ENCODE measurements at regions not wholly inside any gene's neighbourhood (a gene's known extent, or its start where the extent isn't known, plus 50 kb on each side); places are given as distances from the start of the nearest gene placed in this dataset.

DNA sequence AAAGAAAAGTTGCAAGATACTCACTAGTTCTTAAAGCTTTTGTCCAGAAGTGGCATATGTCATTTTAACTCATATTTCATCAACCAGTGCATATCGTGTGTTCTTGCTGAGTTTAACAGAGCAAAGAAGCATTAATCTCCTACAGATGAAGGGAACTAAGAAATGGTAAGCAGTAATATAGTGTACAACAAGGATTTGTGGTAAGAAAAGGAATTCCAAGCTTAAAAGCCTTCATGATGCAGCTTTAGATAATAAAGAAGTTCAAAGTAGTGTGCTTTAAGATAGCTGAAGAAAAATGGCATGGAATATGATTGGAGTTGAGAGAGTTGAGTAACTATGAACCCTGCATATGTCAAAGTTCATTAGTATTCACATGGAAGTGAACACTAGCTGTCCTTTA is 649.8 kb upstream of the FSHR start:
- RAD21 ChIA-PET (ENCODE audit: low non-redundant PET in 1 of 2, low total read pairs in 2 of 2, uncharacterized antibody in 2 of 2, unreplicated experiment in 2 of 2), result no interaction called here
- Histone ChIP-seq H3K27ac (ENCODE audit: low read depth, low read length) (no peak overlapping the region), H3K27me3 (ENCODE audit: insufficient read depth, low read length) (no peaks in the 10 kb centered on the region), H3K36me3 (ENCODE audit: control insufficient read depth in 1 of 2, insufficient read depth in 2 of 2, low read length in 2 of 2) (no peaks in the 10 kb centered on the region), H3K9me3 (ENCODE audit: control insufficient read depth in 1 of 2, insufficient read depth in 1 of 2, low read depth in 1 of 2, low read length in 2 of 2) (peaks cover 0 to 12% of the 10 kb centered on the region in 2 experiments; a peak in 2 of 4 replicates), H3K79me2 (ENCODE audit: insufficient read depth, low read length) (no peaks in the 10 kb centered on the region), H2AFZ (ENCODE audit: low read depth, low read length, poor library complexity, severe bottlenecking) (no peak overlapping the region), H3K4me3 (replicated peaks in 1 of 2; ENCODE audit: low read depth in 1 of 2, low read length in 2 of 2) (no peak overlapping the region), H3K4me2 (ENCODE audit: low read length) (no peak overlapping the region), H3K9ac (ENCODE audit: low read length) (no peak overlapping the region), H3K4me1 (ENCODE audit: control insufficient read depth in 1 of 2, insufficient read depth in 2 of 2, low read length in 2 of 2) (no peaks in the 10 kb centered on the region), H4K20me1 (ENCODE audit: insufficient read depth) (no peaks in the 10 kb centered on the region), H3K9me2 (ENCODE audit: insufficient read depth) (no peaks in the 10 kb centered on the region)
- BruUV-seq (replicated peaks), result no TSS peak
- no peak for DNase-seq (ENCODE audit: low read depth, low spot score)
- CTCF ChIA-PET, result no interaction called here
- no peak for ATAC-seq
- POLR2A ChIA-PET, result no interaction called here
- TF ChIP-seq SIN3A (IDR thresholded peaks at IDR 0.05; ENCODE audit: low read depth), result no peak
- no peak for TF ChIP-seq JUND (IDR thresholded peaks at IDR 0.05)
- TF ChIP-seq POLR2AphosphoS5 (IDR thresholded peaks at IDR 0.05; ENCODE audit: low read depth, low read length), result no peak
- TF ChIP-seq ZFX (IDR thresholded peaks at IDR 0.05), result no peak
- no peak for TF ChIP-seq POLR2A (IDR thresholded peaks at IDR 0.05; ENCODE audit: borderline replicate concordance, extremely low read depth, insufficient read depth, insufficient read length)
- no peak for TF ChIP-seq ZNF274 (IDR thresholded peaks at IDR 0.05; ENCODE audit: low read depth, low read length)
- TF ChIP-seq, protein P1, sequence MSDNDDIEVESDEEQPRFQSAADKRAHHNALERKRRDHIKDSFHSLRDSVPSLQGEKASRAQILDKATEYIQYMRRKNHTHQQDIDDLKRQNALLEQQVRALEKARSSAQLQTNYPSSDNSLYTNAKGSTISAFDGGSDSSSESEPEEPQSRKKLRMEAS (IDR thresholded peaks at IDR 0.05), result no peak
- TF ChIP-seq, protein P2, sequence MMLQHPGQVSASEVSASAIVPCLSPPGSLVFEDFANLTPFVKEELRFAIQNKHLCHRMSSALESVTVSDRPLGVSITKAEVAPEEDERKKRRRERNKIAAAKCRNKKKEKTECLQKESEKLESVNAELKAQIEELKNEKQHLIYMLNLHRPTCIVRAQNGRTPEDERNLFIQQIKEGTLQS (IDR thresholded peaks at IDR 0.05), result no peak
- TF ChIP-seq CEBPB (IDR thresholded peaks at IDR 0.05; ENCODE audit: low read depth), result no peak
- no peak for TF ChIP-seq RAD21 (IDR thresholded peaks at IDR 0.05; ENCODE audit: low read depth)
- TF ChIP-seq SRF (IDR thresholded peaks at IDR 0.05; ENCODE audit: low read depth), result no peak
- TF ChIP-seq TCF7L2 (IDR thresholded peaks at IDR 0.05; ENCODE audit: borderline replicate concordance, extremely low read depth, insufficient read depth, insufficient read length), result no peak
- intact Hi-C loops (cut with micrococcal nuclease), result no loop called here

DNA sequence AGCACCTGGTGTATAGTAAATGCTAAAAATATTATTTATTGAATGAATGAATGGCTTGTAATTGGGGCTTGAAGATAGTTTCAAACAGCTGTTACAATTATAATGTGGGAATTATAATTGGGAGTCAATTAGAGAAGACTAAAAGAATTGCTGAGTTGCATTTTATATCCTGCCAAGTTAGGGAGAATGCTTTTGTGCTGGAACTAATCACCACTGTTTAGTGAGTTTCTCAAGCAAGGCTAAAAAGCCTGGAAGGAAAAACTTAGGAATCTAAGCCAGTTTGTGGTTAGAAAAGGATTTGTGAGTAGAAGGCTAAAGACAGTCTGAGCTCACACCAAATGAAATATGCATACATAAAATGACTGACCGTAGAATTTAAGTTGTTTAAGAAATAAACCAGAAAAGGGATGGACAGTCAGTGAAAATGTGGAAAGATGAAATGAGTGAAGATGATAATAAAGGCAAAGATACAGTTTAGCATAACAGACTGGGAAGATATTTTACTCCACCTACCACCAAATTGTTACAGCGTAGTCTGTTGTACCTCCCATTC is 647.7 kb upstream of the FSHR start:
- Histone ChIP-seq H3K9ac (ENCODE audit: low read length) (no peak overlapping the region), H3K4me3 (replicated peaks in 1 of 2; ENCODE audit: low read depth in 1 of 2, low read length in 2 of 2) (no peak overlapping the region), H3K27me3 (ENCODE audit: insufficient read depth, low read length) (no peaks in the 10 kb centered on the region), H3K9me3 (ENCODE audit: control insufficient read depth in 1 of 2, insufficient read depth in 1 of 2, low read depth in 1 of 2, low read length in 2 of 2) (peaks cover 0 to 11% of the 10 kb centered on the region in 2 experiments; a peak in 2 of 4 replicates), H3K4me1 (ENCODE audit: control insufficient read depth in 1 of 2, insufficient read depth in 2 of 2, low read length in 2 of 2) (no peaks in the 10 kb centered on the region), H3K4me2 (ENCODE audit: low read length) (no peak overlapping the region), H3K79me2 (ENCODE audit: insufficient read depth, low read length) (no peaks in the 10 kb centered on the region), H3K9me2 (ENCODE audit: insufficient read depth) (no peaks in the 10 kb centered on the region), H2AFZ (ENCODE audit: low read depth, low read length, poor library complexity, severe bottlenecking) (no peak overlapping the region), H4K20me1 (ENCODE audit: insufficient read depth) (no peaks in the 10 kb centered on the region), H3K36me3 (ENCODE audit: control insufficient read depth in 1 of 2, insufficient read depth in 2 of 2, low read length in 2 of 2) (no peaks in the 10 kb centered on the region), H3K27ac (ENCODE audit: low read depth, low read length) (no peak overlapping the region)
- DNase-seq (ENCODE audit: low read depth, low spot score), result no peak
- BruUV-seq (replicated peaks), result no TSS peak
- no peak for ATAC-seq
- intact Hi-C loops (cut with micrococcal nuclease), result no loop called here
- ChIA-PET CTCF (no interaction called here), POLR2A (no interaction called here), RAD21 (ENCODE audit: low non-redundant PET in 1 of 2, low total read pairs in 2 of 2, uncharacterized antibody in 2 of 2, unreplicated experiment in 2 of 2) (no interaction called here)
- TF ChIP-seq ELF1 (IDR thresholded peaks at IDR 0.05; ENCODE audit: borderline replicate concordance, low read depth), result no peak
- TF ChIP-seq CBX3 (IDR thresholded peaks at IDR 0.05; ENCODE audit: low read depth), result no peak
- no peak for TF ChIP-seq RAD21 (IDR thresholded peaks at IDR 0.05; ENCODE audit: low read depth)
- TF ChIP-seq, protein P3, sequence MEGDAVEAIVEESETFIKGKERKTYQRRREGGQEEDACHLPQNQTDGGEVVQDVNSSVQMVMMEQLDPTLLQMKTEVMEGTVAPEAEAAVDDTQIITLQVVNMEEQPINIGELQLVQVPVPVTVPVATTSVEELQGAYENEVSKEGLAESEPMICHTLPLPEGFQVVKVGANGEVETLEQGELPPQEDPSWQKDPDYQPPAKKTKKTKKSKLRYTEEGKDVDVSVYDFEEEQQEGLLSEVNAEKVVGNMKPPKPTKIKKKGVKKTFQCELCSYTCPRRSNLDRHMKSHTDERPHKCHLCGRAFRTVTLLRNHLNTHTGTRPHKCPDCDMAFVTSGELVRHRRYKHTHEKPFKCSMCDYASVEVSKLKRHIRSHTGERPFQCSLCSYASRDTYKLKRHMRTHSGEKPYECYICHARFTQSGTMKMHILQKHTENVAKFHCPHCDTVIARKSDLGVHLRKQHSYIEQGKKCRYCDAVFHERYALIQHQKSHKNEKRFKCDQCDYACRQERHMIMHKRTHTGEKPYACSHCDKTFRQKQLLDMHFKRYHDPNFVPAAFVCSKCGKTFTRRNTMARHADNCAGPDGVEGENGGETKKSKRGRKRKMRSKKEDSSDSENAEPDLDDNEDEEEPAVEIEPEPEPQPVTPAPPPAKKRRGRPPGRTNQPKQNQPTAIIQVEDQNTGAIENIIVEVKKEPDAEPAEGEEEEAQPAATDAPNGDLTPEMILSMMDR (IDR thresholded peaks at IDR 0.05 in 2 of 3, conservative IDR thresholded peaks at IDR 0.05 in 1 of 3; ENCODE audit: borderline replicate concordance in 1 of 3, insufficient read depth in 1 of 3, low read depth in 2 of 3, low read length in 2 of 3), result no peak
